ENCODE measurements at regions not wholly inside any gene's neighbourhood (a gene's known extent, or its start where the extent isn't known, plus 50 kb on each side); places are given as distances from the start of the nearest gene placed in this dataset.

DNA sequence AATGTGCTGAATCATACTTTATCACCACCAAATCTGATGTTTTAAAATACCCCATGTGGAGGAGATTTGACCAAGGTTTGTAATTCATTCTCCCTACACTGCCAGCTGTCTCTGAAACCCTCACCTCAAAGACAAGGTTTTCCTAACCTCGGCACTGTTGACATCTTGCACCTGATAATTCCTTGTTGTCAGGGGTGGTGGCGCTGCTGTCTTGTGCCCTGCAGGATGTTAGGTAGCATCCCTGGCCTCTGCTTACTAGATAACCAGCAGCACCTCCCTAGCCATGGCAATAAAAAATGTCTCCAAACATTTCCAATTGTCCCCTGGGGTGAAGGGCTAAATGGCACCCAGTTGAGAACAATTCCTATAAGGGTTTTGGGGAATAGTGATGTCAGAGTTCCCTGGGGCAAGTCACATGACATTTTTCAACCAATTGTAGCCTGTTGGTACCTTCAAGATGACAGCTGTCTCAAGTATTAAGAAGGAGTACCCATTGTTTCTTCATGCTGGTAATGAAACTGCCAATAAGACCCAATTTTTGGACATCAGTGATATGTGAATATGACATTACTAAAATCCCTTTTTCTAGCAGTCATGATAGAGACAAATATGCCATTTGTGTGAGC, 160.6 kb upstream of the PLCXD3 start:
- DNase-seq (ENCODE audit: low read depth): no peak
- no peak overlapping the region for H3K4me3 ChIP-seq (ENCODE audit: low read depth, low read length)

DNA sequence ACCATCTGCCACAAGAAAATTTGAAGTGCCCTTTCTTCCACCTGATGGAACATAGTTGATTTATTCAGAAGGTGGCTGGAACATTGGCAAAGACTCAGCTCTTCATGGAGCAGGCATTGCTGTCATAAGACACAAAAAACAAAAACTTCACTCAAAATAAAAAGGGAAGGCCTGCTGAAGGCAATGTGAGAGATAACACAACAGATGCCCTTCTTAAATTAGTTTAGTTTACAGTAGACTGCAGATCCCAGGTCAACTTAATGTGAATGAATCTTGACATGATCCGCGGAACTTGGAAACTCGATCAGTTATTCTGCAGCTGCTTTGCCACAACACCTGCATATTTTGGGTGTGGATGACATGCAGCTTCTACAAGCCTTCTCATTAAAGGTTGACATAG, 159.8 kb upstream of the PLCXD3 start:
- no peak overlapping the region for H3K4me3 ChIP-seq (ENCODE audit: low read depth, low read length)
- TF ChIP-seq, protein P1, sequence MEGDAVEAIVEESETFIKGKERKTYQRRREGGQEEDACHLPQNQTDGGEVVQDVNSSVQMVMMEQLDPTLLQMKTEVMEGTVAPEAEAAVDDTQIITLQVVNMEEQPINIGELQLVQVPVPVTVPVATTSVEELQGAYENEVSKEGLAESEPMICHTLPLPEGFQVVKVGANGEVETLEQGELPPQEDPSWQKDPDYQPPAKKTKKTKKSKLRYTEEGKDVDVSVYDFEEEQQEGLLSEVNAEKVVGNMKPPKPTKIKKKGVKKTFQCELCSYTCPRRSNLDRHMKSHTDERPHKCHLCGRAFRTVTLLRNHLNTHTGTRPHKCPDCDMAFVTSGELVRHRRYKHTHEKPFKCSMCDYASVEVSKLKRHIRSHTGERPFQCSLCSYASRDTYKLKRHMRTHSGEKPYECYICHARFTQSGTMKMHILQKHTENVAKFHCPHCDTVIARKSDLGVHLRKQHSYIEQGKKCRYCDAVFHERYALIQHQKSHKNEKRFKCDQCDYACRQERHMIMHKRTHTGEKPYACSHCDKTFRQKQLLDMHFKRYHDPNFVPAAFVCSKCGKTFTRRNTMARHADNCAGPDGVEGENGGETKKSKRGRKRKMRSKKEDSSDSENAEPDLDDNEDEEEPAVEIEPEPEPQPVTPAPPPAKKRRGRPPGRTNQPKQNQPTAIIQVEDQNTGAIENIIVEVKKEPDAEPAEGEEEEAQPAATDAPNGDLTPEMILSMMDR (conservative IDR thresholded peaks at IDR 0.05; ENCODE audit: low read depth, low read length): no peak
- no peak for DNase-seq (ENCODE audit: low read depth)

More for the DNA sequence above, 160.6 kb upstream of the PLCXD3 start:
- TF ChIP-seq, protein P1 (conservative IDR thresholded peaks at IDR 0.05; ENCODE audit: low read depth, low read length): no peak

DNA sequence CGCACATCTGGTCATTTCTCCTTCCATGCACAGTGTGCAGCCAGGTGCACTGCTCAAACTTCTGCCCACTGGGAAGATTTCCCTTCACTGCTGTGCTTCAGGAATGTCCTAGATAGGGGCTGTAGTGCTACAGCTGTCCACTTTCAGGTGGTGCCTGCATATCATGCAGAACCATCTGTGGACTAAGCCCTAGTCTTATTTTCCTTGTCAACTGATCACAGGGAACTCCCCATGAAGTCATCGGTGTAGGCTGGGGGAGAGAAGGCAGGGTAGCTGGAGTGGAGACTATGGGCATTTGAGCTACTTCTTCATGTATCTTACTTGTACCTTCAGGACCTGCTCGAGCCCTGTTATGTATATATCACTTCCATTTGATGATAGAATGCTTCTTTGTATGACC, 150.9 kb upstream of the PLCXD3 start:
- TF ChIP-seq, protein P1 (conservative IDR thresholded peaks at IDR 0.05; ENCODE audit: low read depth, low read length): no peak
- no peak overlapping the region for H3K4me3 ChIP-seq (ENCODE audit: low read depth, low read length)
- DNase-seq (ENCODE audit: low read depth): no peak

DNA sequence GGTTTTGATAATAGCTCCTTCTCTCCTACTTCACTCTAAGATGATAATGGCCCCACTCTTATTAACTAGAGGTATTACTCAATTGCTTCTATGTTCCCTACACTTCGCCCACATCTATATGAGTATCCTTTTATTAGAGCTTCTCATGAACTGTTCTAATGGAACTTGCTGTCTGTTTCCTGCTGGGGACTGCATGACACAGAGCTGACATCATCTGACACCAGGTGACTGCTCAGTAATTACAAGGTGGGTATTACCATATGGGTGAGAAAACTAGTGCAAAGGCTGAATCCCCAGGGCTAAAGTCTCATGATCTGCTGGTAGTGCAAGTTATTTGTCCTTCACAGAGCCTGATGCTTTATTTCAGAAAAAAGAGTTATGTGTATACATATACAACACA, 146.2 kb upstream of the PLCXD3 start:
- no peak overlapping the region for H3K4me3 ChIP-seq (ENCODE audit: low read depth, low read length)
- DNase-seq (ENCODE audit: low read depth): no peak
- TF ChIP-seq, protein P1 (conservative IDR thresholded peaks at IDR 0.05; ENCODE audit: low read depth, low read length): no peak

- TF ChIP-seq, protein P1 (conservative IDR thresholded peaks at IDR 0.05; ENCODE audit: low read depth, low read length): no peak
- no peak overlapping the region for H3K4me3 ChIP-seq (ENCODE audit: low read depth, low read length)
- no peak for DNase-seq (ENCODE audit: low read depth)
These were observed 139.7 kb upstream of the PLCXD3 start for GRCh38 chr5:41650131-41650530.

- DNase-seq (ENCODE audit: low read depth): no peak
- TF ChIP-seq, protein P1 (conservative IDR thresholded peaks at IDR 0.05; ENCODE audit: low read depth, low read length): no peak
These were observed 139.3 kb upstream of the PLCXD3 start for GRCh38 chr5:41649659-41650058.

DNA sequence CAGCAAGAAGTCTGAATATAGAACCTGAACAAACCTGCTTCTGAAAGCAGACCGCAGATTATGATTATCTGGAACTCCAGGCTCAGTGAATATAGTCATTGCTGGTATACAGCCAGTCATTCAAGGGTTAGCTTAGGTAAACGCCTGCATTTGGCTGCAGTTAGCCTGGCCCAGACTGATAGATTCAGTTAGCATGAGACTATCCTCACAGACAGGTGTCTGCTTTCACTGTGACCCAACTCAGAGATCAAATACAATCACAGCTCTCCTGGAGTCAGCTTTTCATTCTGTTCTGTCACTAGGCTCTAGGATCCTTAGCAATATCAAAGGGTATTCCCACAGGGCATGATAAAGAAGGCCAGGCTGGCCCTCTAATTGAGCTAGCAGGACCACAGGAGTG, 138.6 kb upstream of the PLCXD3 start:
- TF ChIP-seq, protein P1 (conservative IDR thresholded peaks at IDR 0.05; ENCODE audit: low read depth, low read length): no peak
- H3K4me3 ChIP-seq (ENCODE audit: low read depth, low read length): no peak overlapping the region
- no peak for DNase-seq (ENCODE audit: low read depth)

More at GRCh38 chr5:41649659-41650058, 139.3 kb upstream of the PLCXD3 start:
- no peak overlapping the region for H3K4me3 ChIP-seq (ENCODE audit: low read depth, low read length)
